ENCODE measurements at regions not wholly inside any gene's neighbourhood (a gene's known extent, or its start where the extent isn't known, plus 50 kb on each side); places are given as distances from the start of the nearest gene placed in this dataset.

DNA sequence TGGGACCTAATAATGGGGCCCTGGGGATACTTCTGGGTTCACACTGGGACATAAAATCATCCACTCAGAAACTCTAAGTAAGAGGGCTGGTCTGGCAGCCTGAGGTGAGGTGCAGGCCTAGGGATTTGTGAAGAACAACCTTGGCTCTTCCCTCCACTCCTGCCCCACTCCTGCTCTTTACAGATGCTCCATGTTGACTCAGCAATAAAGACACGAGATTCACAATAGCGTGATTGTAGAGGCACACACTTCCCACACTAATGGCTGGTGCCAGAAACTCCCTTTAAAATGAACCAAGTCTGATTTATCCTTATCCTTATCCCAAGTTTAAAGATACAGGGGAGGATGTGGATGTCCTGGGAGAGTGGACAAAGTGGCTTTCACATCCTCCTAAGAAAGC lies 228.2 kb downstream of the ACTR3 start:
- Histone ChIP-seq H3K27ac (ENCODE audit: low read length) (no peak overlapping the region), H2AFZ (ENCODE audit: low read length) (no peak overlapping the region), H3F3A (ENCODE audit: insufficient read depth, low read length) (no peaks in the 10 kb centered on the region), H3K9ac (ENCODE audit: low read length) (no peak overlapping the region), H3K4me2 (ENCODE audit: low read depth, low read length) (no peak overlapping the region), H4K20me1 (ENCODE audit: insufficient read depth, low read length) (no peaks in the 10 kb centered on the region), H3K36me3 (replicated peaks; ENCODE audit: insufficient read depth, low read length) (no peaks in the 10 kb centered on the region), H3K9me2 (replicated peaks; ENCODE audit: insufficient read depth, low read length) (no peaks in the 10 kb centered on the region), H3K27me3 (replicated peaks; ENCODE audit: insufficient read depth, low read length) (no peaks in the 10 kb centered on the region), H3K4me3 (ENCODE audit: low read length) (no peak overlapping the region), H3K4me1 (ENCODE audit: low read length) (no peaks in the 10 kb centered on the region), H3K9me3 (replicated peaks; ENCODE audit: insufficient read depth, low read length) (no peaks in the 10 kb centered on the region), H3K79me2 (ENCODE audit: low read length) (no peaks in the 10 kb centered on the region)
- DNase-seq: no peak
- TF ChIP-seq EZH2phosphoT487 (IDR thresholded peaks at IDR 0.05; ENCODE audit: low read length): no peak
- TF ChIP-seq, protein P1, sequence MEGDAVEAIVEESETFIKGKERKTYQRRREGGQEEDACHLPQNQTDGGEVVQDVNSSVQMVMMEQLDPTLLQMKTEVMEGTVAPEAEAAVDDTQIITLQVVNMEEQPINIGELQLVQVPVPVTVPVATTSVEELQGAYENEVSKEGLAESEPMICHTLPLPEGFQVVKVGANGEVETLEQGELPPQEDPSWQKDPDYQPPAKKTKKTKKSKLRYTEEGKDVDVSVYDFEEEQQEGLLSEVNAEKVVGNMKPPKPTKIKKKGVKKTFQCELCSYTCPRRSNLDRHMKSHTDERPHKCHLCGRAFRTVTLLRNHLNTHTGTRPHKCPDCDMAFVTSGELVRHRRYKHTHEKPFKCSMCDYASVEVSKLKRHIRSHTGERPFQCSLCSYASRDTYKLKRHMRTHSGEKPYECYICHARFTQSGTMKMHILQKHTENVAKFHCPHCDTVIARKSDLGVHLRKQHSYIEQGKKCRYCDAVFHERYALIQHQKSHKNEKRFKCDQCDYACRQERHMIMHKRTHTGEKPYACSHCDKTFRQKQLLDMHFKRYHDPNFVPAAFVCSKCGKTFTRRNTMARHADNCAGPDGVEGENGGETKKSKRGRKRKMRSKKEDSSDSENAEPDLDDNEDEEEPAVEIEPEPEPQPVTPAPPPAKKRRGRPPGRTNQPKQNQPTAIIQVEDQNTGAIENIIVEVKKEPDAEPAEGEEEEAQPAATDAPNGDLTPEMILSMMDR (IDR thresholded peaks at IDR 0.05; ENCODE audit: low read length): no peak
- TF ChIP-seq EZH2 (optimal IDR thresholded peaks at IDR 0.05; ENCODE audit: low read depth, low read length): no peak

DNA sequence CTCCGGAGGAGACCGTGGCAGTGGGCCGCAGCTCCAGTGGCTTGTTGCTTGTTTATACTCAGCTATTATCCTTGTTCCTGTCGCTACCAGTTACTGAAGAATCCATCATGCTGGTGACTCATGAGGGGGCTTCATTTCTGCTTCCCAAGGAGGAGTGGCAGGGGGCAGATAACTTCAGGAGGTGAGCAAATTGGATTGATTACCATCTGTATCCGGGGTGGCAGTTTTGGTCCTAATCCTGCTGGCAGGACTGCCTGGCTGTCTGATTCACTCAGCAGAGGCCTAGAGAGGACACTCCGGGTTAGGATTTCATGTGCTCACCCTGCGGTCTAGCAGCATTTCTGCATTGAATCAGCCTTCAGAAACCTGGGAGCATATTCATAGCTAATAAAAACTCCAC lies 230.0 kb downstream of the ACTR3 start:
- Histone ChIP-seq H3K4me2 (ENCODE audit: low read depth, low read length) (no peak overlapping the region), H3K4me1 (ENCODE audit: low read length) (no peaks in the 10 kb centered on the region), H2AFZ (ENCODE audit: low read length) (no peak overlapping the region), H3K9ac (ENCODE audit: low read length) (no peak overlapping the region), H3K9me2 (replicated peaks; ENCODE audit: insufficient read depth, low read length) (no peaks in the 10 kb centered on the region), H4K20me1 (ENCODE audit: insufficient read depth, low read length) (no peaks in the 10 kb centered on the region), H3K9me3 (replicated peaks; ENCODE audit: insufficient read depth, low read length) (no peaks in the 10 kb centered on the region), H3F3A (ENCODE audit: insufficient read depth, low read length) (no peaks in the 10 kb centered on the region), H3K4me3 (ENCODE audit: low read length) (no peak overlapping the region), H3K27ac (ENCODE audit: low read length) (no peak overlapping the region), H3K36me3 (replicated peaks; ENCODE audit: insufficient read depth, low read length) (no peaks in the 10 kb centered on the region), H3K79me2 (ENCODE audit: low read length) (no peaks in the 10 kb centered on the region), H3K27me3 (replicated peaks; ENCODE audit: insufficient read depth, low read length) (no peaks in the 10 kb centered on the region)
- no peak for DNase-seq
- no peak for TF ChIP-seq EZH2 (optimal IDR thresholded peaks at IDR 0.05; ENCODE audit: low read depth, low read length)
- TF ChIP-seq, protein P1 (IDR thresholded peaks at IDR 0.05; ENCODE audit: low read length): no peak
- TF ChIP-seq EZH2phosphoT487 (IDR thresholded peaks at IDR 0.05; ENCODE audit: low read length): no peak

DNA sequence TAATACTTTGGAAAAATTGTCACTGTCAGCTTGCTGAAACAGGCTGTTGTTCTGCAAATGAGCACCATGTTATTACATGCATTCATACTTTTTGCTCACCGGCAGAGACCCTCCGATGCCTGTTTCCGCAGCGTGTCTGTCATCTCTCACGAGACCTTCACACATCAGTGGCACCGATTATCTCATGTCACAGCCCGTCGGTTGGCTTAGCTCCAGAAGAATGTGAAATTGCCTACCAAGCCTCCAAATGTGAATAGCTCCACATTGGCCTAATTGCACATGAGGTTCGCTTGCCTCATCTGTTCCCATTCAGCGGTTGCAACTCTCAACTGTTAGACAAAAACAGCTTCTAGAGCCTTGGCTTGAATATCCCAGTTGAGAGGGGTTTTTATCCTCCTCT lies 233.0 kb downstream of the ACTR3 start:
- Histone ChIP-seq H3K27me3 (replicated peaks; ENCODE audit: insufficient read depth, low read length) (no peaks in the 10 kb centered on the region), H2AFZ (ENCODE audit: low read length) (no peak overlapping the region), H3K27ac (ENCODE audit: low read length) (no peak overlapping the region), H3K79me2 (ENCODE audit: low read length) (no peaks in the 10 kb centered on the region), H3K4me3 (ENCODE audit: low read length) (no peak overlapping the region), H3K9ac (ENCODE audit: low read length) (no peak overlapping the region), H3K4me2 (ENCODE audit: low read depth, low read length) (no peak overlapping the region), H3F3A (ENCODE audit: insufficient read depth, low read length) (no peaks in the 10 kb centered on the region), H3K4me1 (ENCODE audit: low read length) (no peaks in the 10 kb centered on the region), H4K20me1 (ENCODE audit: insufficient read depth, low read length) (no peaks in the 10 kb centered on the region), H3K9me3 (replicated peaks; ENCODE audit: insufficient read depth, low read length) (no peaks in the 10 kb centered on the region), H3K9me2 (replicated peaks; ENCODE audit: insufficient read depth, low read length) (no peaks in the 10 kb centered on the region), H3K36me3 (replicated peaks; ENCODE audit: insufficient read depth, low read length) (no peaks in the 10 kb centered on the region)
- DNase-seq: no peak
- TF ChIP-seq EZH2 (optimal IDR thresholded peaks at IDR 0.05; ENCODE audit: low read depth, low read length) (no peak), EZH2phosphoT487 (IDR thresholded peaks at IDR 0.05; ENCODE audit: low read length) (no peak)
- TF ChIP-seq, protein P1 (IDR thresholded peaks at IDR 0.05; ENCODE audit: low read length): no peak
